T-helper 2 cell treated with Interferon-gamma antibody and Interleukin-4, amounts not matched to agents 100 ng/mL and 5 ng/mL, for 36 hours (primary cell): ENCODE measurements at regions not wholly inside any gene's neighbourhood (a gene's known extent, or its start where the extent isn't known, plus 50 kb on each side); places are given as distances from the start of the nearest gene placed in this dataset.

Experiments
- intact Hi-C: fragments of 100-400 bp; cut with micrococcal nuclease; formaldehyde crosslinking; loops from one replicate; pipeline ENCODE4 v1.15.1; 2023

DNA sequence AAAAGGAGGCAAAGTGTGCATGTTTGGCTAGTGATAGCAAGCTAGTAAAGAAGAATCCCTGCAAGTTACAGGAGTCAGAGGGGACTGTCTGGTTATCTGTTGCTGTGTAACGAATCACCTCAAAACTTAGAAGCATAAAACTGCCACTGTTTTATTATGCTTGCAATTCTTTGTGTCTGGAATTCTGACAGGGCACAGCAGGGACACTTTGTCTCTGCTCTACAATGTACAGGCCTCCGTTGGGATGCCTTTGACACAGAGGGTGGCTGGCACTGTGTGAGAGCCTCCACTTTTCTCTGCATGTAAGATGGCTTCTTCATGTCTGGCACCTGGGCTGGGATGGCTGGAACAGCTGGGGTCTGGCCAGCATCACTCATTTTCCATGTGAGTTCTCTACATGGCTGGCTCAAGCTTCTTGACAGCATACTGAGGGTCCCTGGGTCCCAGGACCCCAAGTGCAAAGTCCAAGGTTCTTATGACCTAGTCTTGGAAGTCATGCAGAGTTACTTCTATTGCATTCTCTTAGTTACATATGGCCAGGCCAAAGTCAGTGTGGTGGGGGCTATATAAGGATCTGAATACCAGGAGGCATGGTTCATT is 276.9 kb downstream of the RPS24 start:
- intact Hi-C loops = no loop called here

GRCh38 chr10:78312197-78313047 is 278.8 kb downstream of the RPS24 start:
- intact Hi-C loops = no loop called here

- intact Hi-C loops = no loop called here
These were observed 279.4 kb downstream of the RPS24 start for GRCh38 chr10:78313048-78313381.

- intact Hi-C loops = no loop called here
These were observed 280.0 kb downstream of the RPS24 start for GRCh38 chr10:78313636-78314035.

DNA sequence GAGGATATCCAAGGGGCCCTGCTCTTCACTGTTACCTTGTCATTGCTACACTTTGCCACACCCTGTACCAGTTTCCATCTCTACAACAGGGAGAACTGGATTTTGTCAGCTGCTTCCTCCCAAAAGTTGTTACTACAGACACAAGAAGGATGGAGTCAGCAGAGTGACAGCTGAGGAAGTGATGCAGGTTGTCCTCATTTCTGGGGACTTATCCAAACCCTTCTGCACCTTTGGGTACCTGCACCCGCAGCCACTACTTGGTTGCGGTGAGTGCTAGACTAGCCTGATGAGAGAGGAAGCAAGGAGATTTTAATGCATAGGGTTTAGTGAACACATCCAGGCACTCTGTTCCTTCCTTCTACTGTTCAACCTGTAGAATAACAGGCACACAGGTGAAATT is 281.0 kb downstream of the RPS24 start:
- intact Hi-C loops = no loop called here

GRCh38 chr10:78316451-78316931 is 282.8 kb downstream of the RPS24 start:
- intact Hi-C loops = no loop called here

DNA sequence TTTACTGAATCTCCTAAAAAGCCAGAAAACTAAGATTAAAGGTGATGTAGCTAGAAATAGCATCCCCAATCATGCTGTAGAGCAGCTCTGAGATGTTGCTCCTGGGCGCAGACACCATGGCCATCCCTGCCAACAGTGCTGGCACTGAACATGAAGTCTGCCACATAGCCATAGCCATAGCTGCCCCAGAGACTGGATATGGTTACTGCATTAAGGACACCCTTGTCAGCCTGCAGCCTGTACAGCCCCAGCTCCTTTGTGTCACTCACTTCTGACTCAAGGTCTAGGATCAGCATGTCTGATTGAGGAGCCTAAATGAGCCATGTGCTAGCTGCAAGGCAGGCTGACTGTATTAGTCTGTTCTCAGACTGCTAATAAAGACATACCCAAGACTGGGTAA is 284.6 kb downstream of the RPS24 start:
- intact Hi-C loops = no loop called here

DNA sequence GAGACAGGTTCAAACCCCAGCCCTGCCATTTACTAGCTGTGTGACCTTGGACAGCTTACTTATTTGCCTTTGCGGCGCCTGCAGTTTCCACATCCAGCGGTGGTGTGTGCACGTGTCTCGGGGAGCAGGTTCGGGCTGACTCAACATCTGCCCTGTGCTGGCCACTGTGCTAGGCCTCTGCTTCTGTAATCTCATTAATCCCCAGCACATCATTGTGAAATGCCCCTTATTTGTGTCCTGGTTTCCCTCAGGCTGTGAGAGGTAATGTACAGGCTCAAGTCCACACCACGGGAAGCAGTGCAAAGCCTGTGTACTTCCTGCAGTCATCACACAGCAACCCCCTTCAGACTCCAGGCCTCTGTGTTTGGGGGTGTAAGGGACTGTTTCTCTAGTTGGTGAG is 285.7 kb downstream of the RPS24 start:
- intact Hi-C loops = no loop called here

GRCh38 chr10:78319841-78320240 is 286.2 kb downstream of the RPS24 start:
- intact Hi-C loops = no loop called here

DNA sequence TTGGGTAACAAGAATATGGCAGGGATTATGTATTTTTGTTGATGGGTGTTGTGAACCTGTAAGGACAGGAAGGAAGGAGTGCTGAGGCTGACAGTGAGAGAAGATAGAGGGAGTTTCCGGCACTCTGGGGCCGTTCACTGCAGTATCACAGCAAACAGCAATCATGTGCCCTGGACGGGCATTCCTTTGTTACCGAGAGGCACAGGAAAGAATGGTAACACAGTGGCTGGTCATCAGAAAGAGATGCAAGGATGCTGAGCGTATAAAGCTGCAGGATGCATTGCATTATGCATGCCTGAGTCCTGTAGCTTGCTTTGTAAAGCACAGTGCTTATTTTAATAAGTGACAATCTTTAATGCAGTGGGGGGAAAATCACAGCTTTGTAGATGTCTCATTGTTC is 286.8 kb downstream of the RPS24 start:
- intact Hi-C loops = no loop called here

DNA sequence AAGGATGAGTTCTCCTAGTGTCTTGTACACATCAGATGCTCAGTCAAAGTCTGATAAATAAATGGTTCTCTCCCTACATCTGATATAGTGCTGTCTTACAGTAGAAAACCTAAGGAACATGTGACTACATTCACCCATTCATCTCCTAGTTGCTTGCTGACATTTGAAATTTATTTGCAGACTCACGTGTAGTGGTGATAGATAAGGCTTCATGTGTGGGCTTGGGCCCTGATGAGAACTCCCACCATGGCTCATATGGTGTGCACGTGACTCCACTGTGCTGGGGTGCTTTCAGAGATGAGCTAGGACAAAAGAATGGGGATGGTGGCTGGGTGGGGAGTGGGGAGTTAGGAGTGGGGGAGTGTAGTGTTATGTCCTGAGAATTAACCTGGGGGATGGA is 287.3 kb downstream of the RPS24 start:
- intact Hi-C loops = no loop called here

GRCh38 chr10:78321500-78321899 is 287.8 kb downstream of the RPS24 start:
- intact Hi-C loops = no loop called here

- intact Hi-C loops = no loop called here
These were observed 292.7 kb downstream of the RPS24 start for GRCh38 chr10:78326372-78326771.

GRCh38 chr10:78327778-78328591 is 294.3 kb downstream of the RPS24 start:
- intact Hi-C loops = no loop called here

- intact Hi-C loops = no loop called here
These were observed 295.1 kb downstream of the RPS24 start for GRCh38 chr10:78328592-78329404.

DNA sequence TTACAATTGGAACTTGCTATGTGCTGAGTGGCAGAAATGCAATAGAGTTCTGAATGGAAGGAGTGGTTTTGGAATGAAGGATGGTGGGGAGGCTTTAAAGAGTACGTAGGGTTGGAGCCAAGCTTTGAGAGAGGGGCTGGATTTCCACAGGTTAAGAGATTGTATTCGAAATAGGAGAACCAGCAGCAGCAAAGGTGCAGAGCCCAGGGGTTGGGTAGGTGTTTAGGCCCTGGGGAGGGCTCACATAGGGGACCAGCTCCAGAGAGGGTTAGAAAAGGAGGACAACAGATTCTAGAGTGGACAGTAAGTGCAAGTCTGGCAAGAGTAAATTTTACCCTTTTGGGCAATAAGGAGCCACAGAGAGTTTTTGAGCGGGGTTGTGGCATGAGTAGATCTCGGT is 297.2 kb downstream of the RPS24 start:
- intact Hi-C loops = no loop called here

GRCh38 chr10:78331391-78331922 is 297.8 kb downstream of the RPS24 start:
- intact Hi-C loops = no loop called here

GRCh38 chr10:78332012-78332411 is 298.3 kb downstream of the RPS24 start:
- intact Hi-C loops = no loop called here

GRCh38 chr10:78332657-78333056 is 299.0 kb downstream of the RPS24 start:
- intact Hi-C loops = no loop called here

- intact Hi-C loops = no loop called here
These were observed 299.9 kb downstream of the RPS24 start for GRCh38 chr10:78333362-78334143.
